H1 (cell line): ENCODE measurements at regions not wholly inside any gene's neighbourhood (a gene's known extent, or its start where the extent isn't known, plus 50 kb on each side); places are given as distances from the start of the nearest gene placed in this dataset.
A peak's percentile ranks its signal among the peaks of the same experiment; 100 is the strongest.

Experiments
- ASH2L ChIP-seq: fragments of 200-600, 300-600 bp; sonication (generic); IDR thresholded peaks from one replicate; pipeline ENCODE4 v1.7.1; 2017; ENCODE audit warnings: low read length
- ATF2 ChIP-seq: IDR thresholded peaks from 2 replicates; pipeline ENCODE4 v1.6.1; 2012; ENCODE audit warnings: low read length, inconsistent platforms
- BACH1 ChIP-seq: IDR thresholded peaks from 2 replicates; pipeline ENCODE4 v1.6.1; 2012; ENCODE audit warnings: low read length, improper control_type of control experiment
- BCL11A ChIP-seq, 2 experiments: IDR thresholded peaks; one replicate each; pipeline ENCODE4 v1.6.1; 2011; ENCODE audit warnings: low read depth in 2 of 2, low read length in 2 of 2, mild to moderate bottlenecking in 2 of 2
- BRCA1 ChIP-seq: IDR thresholded peaks from 2 replicates; pipeline ENCODE4 v1.6.1; 2012; ENCODE audit warnings: low read depth, low read length, improper control_type of control experiment
- CBX5 ChIP-seq: fragments of 300-800, 300-1000 bp; sonication (generic); IDR thresholded peaks from 2 replicates; pipeline ENCODE4 v1.7.1; 2016; ENCODE audit warnings: antibody characterized with exemption, low read length, low read depth
- CBX8 ChIP-seq: fragments of 300-800, 300-1000 bp; sonication (generic); IDR thresholded peaks from 2 replicates; pipeline ENCODE4 v1.7.1; 2016; ENCODE audit warnings: low read depth, low read length, borderline replicate concordance
- CHD2 ChIP-seq: IDR thresholded peaks from 2 replicates; pipeline ENCODE4 v1.6.1; 2012; ENCODE audit warnings: low read length, improper control_type of control experiment
- FOSL1 ChIP-seq: IDR thresholded peaks from 2 replicates; pipeline ENCODE4 v1.6.1; 2011; ENCODE audit warnings: mild to moderate bottlenecking, low read depth, low read length, moderate library complexity; ENCODE audit not compliant: insufficient read depth
- GTF2F1 ChIP-seq: IDR thresholded peaks from 2 replicates; pipeline ENCODE4 v1.6.1; 2012; ENCODE audit warnings: low read depth, low read length, improper control_type of control experiment, borderline replicate concordance
- HDAC2 ChIP-seq, 2 experiments: fragments of 300-600 bp in 1 of 2; sonication (generic) in 1 of 2; IDR thresholded peaks; 2 replicates each; pipeline ENCODE4 v1.6.1; 2011 to 2012; ENCODE audit warnings: low read depth in 2 of 2, low read length in 2 of 2, mild to moderate bottlenecking in 2 of 2, moderate library complexity in 2 of 2, borderline replicate concordance in 1 of 2, inconsistent platforms in 1 of 2
- HDAC6 ChIP-seq: IDR thresholded peaks from one replicate; pipeline ENCODE4 v1.7.1; 2012; ENCODE audit warnings: low read depth, mild to moderate bottlenecking, inconsistent platforms, low read length, moderate library complexity
- KDM5A ChIP-seq: fragments of 200-600 bp; IDR thresholded peaks from 2 replicates; pipeline ENCODE4 v1.7.1; 2012; ENCODE audit warnings: mild to moderate bottlenecking, low read length, inconsistent platforms, mixed read lengths
- NANOG ChIP-seq: IDR thresholded peaks from 2 replicates; pipeline ENCODE4 v1.6.1; 2011; ENCODE audit warnings: low read length, low read depth, mild to moderate bottlenecking, inconsistent platforms; ENCODE audit not compliant: insufficient read depth, poor library complexity, severe bottlenecking
- RNF2 ChIP-seq: fragments of 200-900, 300-1000 bp; sonication (generic); IDR thresholded peaks from 2 replicates; pipeline ENCODE4 v1.7.1; 2016; ENCODE audit warnings: borderline replicate concordance, low read depth, mild to moderate bottlenecking, antibody characterized with exemption, low read length; ENCODE audit not compliant: poor library complexity, severe bottlenecking; ENCODE audit errors: missing control alignments
- SAP30 ChIP-seq: fragments of 300-600 bp; sonication (generic); IDR thresholded peaks from 2 replicates; pipeline ENCODE4 v1.7.1; 2012; ENCODE audit warnings: low read length, moderate library complexity, mild to moderate bottlenecking, inconsistent platforms; ENCODE audit not compliant: insufficient read depth, insufficient replicate concordance
- SIN3A ChIP-seq, 2 experiments: IDR thresholded peaks in 1 of 2; conservative IDR thresholded peaks in 1 of 2; 2 replicates each; pipeline ENCODE4 v1.6.1; 2011 to 2012; ENCODE audit warnings: low read length in 2 of 2, improper control_type of control experiment in 1 of 2, low read depth in 1 of 2, mild to moderate bottlenecking in 1 of 2
- SIX5 ChIP-seq: IDR thresholded peaks from 2 replicates; pipeline ENCODE4 v1.6.1; 2011; ENCODE audit warnings: mild to moderate bottlenecking, low read depth, low read length
- SRF ChIP-seq: IDR thresholded peaks from 2 replicates; pipeline ENCODE4 v1.6.1; 2011; ENCODE audit warnings: mild to moderate bottlenecking, low read depth, low read length, moderate library complexity
- SUZ12 ChIP-seq: fragments of 200-600 bp; sonication (generic); IDR thresholded peaks from 2 replicates; pipeline ENCODE4 v1.6.1; 2012; ENCODE audit warnings: mild to moderate bottlenecking, inconsistent platforms, low read length, moderate library complexity, mixed read lengths
- TAF7 ChIP-seq: optimal IDR thresholded peaks from 2 replicates; pipeline ENCODE3; 2011; ENCODE audit warnings: low read depth, mild to moderate bottlenecking, inconsistent platforms, low read length, moderate library complexity, borderline replicate concordance

DNA sequence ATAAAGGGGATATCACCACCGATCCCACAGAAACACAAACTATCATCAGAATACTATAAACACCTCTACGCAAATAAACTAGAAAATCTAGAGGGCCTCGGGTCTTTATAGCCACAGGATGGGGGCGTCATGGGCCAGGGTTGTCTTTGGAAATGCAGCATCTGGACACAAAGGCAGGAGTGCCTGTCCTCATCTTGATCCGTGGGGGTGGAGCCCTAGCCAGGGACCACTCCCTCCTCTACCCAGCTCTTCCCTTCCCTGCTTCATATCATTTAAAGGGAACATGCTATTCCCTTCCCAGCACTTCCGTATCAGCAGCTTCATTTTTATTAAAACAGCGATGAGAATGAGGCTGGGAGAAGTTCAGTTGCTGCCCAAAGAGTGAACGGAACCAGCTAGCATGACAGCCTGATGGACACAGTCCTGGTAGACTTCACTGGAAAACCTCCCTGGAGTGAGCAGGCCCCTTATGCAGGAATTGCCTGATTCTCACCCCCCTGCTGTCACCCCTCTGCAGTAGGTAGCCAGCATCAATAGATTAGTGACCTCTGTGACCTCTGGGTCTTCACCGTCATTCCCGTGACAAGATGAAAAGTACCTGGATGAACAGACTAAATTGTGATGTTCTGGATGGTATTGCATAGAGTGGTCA, 251.4 kb upstream of the RGS6 start (continued):
- TF ChIP-seq SAP30 (no peak), RNF2 (no peak), BRCA1 (no peak), NANOG (no peak), GTF2F1 (no peak), CBX8 (no peak), TAF7 (no peak), BACH1 (no peak), HDAC6 (no peak), SUZ12 (no peak), SRF (no peak), SIX5 (no peak), CBX5 (no peak), ASH2L (no peak), BCL11A (IDR thresholded peaks at IDR 0.05; ENCODE audit: low read depth in 2 of 2, low read length in 2 of 2) (no peak), SIN3A (conservative IDR thresholded peaks at IDR 0.05 in 1 of 2, IDR thresholded peaks at IDR 0.05 in 1 of 2; ENCODE audit: low read depth in 1 of 2, low read length in 2 of 2) (no peak), CHD2 (no peak), ATF2 (no peak), HDAC2 (IDR thresholded peaks at IDR 0.05; ENCODE audit: borderline replicate concordance in 1 of 2, low read depth in 2 of 2, low read length in 2 of 2) (0 out of 4 replicates have a peak, but pooled peaks of 1 of the 2 experiments have one; percentile 9), FOSL1 (no peak), KDM5A (no peak)
